PFSK-1 (cell line): ENCODE measurements at regions not wholly inside any gene's neighbourhood (a gene's known extent, or its start where the extent isn't known, plus 50 kb on each side); places are given as distances from the start of the nearest gene placed in this dataset.

Experiments used
- FOXP2 ChIP-seq: optimal IDR thresholded peaks from 2 replicates; pipeline ENCODE3; 2011; ENCODE audit warnings: borderline replicate concordance, control low read depth, inconsistent platforms; ENCODE audit not compliant: insufficient read depth; ENCODE audit errors: extremely low read length, extremely low read depth
- POLR2AphosphoS5 ChIP-seq: IDR thresholded peaks from 2 replicates; pipeline ENCODE4 v1.6.1; 2012; ENCODE audit warnings: low read depth, mild to moderate bottlenecking, control low read depth, low read length, moderate library complexity
- SIN3A ChIP-seq: IDR thresholded peaks from 2 replicates; pipeline ENCODE4 v1.6.1; 2012; ENCODE audit warnings: mild to moderate bottlenecking, low read length, moderate library complexity, borderline replicate concordance; ENCODE audit not compliant: insufficient read depth
- TAF1 ChIP-seq: IDR thresholded peaks from 2 replicates; pipeline ENCODE4 v1.6.1; 2012; ENCODE audit warnings: low read length, control low read depth, borderline replicate concordance; ENCODE audit not compliant: insufficient read depth
- TF ChIP-seq, protein P1 (sequence below), 2 experiments: IDR thresholded peaks; 2 replicates each; pipeline versions ENCODE4 v1.6.1 to v1.8.0; 2011 to 2012; ENCODE audit warnings: low read depth in 2 of 2, low read length in 2 of 2, control low read depth in 1 of 2, inconsistent platforms in 1 of 2, mild to moderate bottlenecking in 1 of 2, moderate library complexity in 1 of 2; ENCODE audit not compliant: insufficient read depth in 1 of 2

DNA sequence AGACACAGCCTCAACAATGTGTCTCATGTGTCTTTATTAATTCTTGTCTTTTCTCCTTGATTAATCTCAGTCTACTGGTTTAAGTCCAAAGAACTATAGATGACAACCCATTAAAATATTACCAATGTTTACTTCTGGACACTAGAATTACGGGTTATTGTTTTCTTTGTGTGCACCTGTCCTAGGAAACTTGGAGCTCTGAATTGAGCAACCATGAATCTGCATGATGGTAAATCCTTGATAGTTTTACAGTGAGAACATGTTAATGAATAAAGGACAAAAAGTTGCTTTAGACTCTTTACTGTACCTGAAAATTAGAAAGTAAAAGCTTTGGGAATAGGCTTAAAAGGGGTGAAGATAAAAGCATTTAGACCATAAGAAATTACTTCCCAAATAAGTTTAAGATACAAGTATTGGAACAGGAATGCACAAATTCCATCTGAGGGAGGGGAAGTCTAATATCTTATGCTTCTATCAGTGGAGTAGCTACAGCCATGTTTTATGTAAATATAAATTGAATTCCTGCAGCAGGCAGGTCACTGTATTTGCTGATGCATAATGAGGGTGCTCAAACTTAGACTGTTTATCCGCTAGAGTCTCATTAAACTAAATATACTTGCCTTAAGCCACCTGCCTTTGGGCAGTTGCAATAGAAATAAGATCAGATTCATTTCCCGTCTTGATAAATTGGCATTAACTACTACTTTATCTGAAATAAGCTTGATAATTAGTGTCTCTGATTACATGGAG lies 603.7 kb upstream of the GCFC2 start:
- TF ChIP-seq FOXP2 (no peak), POLR2AphosphoS5 (no peak), SIN3A (no peak), TAF1 (no peak)
- TF ChIP-seq, protein P1, sequence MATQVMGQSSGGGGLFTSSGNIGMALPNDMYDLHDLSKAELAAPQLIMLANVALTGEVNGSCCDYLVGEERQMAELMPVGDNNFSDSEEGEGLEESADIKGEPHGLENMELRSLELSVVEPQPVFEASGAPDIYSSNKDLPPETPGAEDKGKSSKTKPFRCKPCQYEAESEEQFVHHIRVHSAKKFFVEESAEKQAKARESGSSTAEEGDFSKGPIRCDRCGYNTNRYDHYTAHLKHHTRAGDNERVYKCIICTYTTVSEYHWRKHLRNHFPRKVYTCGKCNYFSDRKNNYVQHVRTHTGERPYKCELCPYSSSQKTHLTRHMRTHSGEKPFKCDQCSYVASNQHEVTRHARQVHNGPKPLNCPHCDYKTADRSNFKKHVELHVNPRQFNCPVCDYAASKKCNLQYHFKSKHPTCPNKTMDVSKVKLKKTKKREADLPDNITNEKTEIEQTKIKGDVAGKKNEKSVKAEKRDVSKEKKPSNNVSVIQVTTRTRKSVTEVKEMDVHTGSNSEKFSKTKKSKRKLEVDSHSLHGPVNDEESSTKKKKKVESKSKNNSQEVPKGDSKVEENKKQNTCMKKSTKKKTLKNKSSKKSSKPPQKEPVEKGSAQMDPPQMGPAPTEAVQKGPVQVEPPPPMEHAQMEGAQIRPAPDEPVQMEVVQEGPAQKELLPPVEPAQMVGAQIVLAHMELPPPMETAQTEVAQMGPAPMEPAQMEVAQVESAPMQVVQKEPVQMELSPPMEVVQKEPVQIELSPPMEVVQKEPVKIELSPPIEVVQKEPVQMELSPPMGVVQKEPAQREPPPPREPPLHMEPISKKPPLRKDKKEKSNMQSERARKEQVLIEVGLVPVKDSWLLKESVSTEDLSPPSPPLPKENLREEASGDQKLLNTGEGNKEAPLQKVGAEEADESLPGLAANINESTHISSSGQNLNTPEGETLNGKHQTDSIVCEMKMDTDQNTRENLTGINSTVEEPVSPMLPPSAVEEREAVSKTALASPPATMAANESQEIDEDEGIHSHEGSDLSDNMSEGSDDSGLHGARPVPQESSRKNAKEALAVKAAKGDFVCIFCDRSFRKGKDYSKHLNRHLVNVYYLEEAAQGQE (IDR thresholded peaks at IDR 0.05; ENCODE audit: insufficient read depth in 1 of 2, low read depth in 2 of 2, low read length in 2 of 2), result no peak

DNA sequence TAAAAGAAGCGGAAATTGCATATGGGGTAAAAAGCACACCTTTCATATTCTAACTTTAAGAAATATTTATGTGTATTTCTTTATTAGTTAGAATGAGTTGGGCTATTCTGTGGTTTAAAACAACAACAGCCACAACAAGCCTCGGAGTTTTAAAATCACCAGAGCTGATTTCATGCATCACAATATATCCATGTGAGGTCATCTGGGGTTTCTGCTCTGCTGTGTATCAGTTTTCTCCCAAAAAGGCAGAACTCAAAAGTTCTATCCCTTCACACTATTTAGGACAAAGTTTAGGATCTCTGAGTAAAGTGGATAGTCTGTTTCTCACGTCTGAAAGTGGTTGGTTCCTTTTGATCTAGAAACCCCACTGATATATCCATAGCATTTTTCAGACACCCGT lies 601.5 kb upstream of the GCFC2 start:
- TF ChIP-seq, protein P1 (IDR thresholded peaks at IDR 0.05; ENCODE audit: insufficient read depth in 1 of 2, low read depth in 2 of 2, low read length in 2 of 2), result no peak
- no peak for TF ChIP-seq SIN3A
- TF ChIP-seq TAF1, result no peak
- no peak for TF ChIP-seq POLR2AphosphoS5
- TF ChIP-seq FOXP2, result no peak

DNA sequence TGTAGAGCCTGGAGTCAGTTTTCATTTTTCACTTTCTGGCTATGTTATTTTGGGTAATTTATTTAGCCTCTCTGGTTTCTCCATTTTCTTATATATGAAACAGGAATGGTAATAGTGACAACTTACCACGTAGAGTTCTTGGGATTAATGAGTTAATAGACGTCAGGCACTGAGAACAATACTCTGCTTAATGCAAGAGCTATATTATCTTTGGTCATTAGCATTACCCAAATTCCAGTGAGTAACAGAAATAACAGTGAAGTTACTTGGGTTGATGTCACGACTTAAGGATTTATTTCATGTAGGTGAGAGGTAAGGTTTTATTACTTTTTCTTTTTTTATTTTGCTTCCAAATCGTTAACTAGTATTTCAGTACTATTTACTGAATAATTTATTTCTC lies 601.0 kb upstream of the GCFC2 start:
- no peak for TF ChIP-seq POLR2AphosphoS5
- no peak for TF ChIP-seq FOXP2
- no peak for TF ChIP-seq SIN3A
- TF ChIP-seq, protein P1 (IDR thresholded peaks at IDR 0.05; ENCODE audit: insufficient read depth in 1 of 2, low read depth in 2 of 2, low read length in 2 of 2), result no peak
- TF ChIP-seq TAF1, result no peak

DNA sequence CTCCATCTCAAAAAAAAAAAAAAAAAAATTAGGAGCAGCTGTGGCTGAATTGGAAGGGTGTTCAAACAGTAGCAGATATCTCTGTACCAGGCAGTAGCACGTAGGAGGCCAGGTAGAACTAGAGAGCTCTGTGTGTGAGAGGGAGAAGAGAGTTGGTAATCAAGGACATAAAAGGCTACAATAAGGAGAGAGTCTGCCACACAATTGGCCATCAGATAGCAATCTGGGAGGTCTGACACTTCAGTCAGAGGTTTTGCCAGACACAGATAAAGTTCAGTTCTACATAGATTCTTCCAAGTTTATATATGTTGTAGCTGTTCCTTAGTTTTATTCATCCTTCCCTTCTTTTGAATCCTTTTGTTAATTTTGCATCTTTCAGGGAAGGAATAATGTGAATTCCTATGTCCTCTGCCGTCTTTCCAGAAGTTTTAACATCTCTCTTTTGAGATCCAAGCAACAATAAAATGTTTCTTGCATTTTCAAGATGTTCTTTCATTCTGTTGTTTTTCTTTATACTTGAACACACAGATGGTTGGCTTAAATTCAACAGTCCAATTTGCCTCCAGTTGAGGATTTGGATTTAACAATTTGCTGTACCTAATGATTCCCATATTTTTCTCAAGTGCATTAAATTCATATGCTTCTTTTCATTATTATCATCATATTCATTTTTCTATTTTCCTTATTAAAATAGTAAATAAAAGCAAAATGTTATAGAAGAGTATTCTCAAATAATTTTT lies 600.3 kb upstream of the GCFC2 start:
- TF ChIP-seq FOXP2, result no peak
- no peak for TF ChIP-seq TAF1
- TF ChIP-seq, protein P1 (IDR thresholded peaks at IDR 0.05; ENCODE audit: insufficient read depth in 1 of 2, low read depth in 2 of 2, low read length in 2 of 2), result no peak
- TF ChIP-seq POLR2AphosphoS5, result no peak
- TF ChIP-seq SIN3A, result no peak
